HepG2 (cell line): ENCODE measurements at regions not wholly inside any gene's neighbourhood (a gene's known extent, or its start where the extent isn't known, plus 50 kb on each side); places are given as distances from the start of the nearest gene placed in this dataset.

ENCODE experiments used
- FOSL2 ChIP-seq: sonication (generic); formaldehyde crosslinking; IDR thresholded peaks from 2 replicates; pipeline ENCODE4 v1.4.0; 2020; ENCODE audit warnings: missing genetic modification reagents
- HMG20B ChIP-seq: conservative IDR thresholded peaks from 2 replicates; pipeline ENCODE4 v1.6.1; 2016; ENCODE audit warnings: missing genetic modification reagents, missing compliant biosample characterization
- POLR2A ChIP-seq, 2 experiments: IDR thresholded peaks; 2 replicates each; pipeline ENCODE4 v1.6.1; 2011; ENCODE audit warnings: low read depth in 2 of 2, low read length in 2 of 2, mild to moderate bottlenecking in 1 of 2, moderate library complexity in 1 of 2; ENCODE audit not compliant: insufficient read depth in 1 of 2
- RBFOX2 ChIP-seq: fragments of 200-400 bp; formaldehyde crosslinking; IDR thresholded peaks from 2 replicates; pipeline ENCODE4 v1.6.1; 2017; ENCODE audit warnings: low read depth, mild to moderate bottlenecking, low read length
- SMC3 ChIP-seq: IDR thresholded peaks from 2 replicates; pipeline ENCODE4 v1.6.1; 2011; ENCODE audit warnings: low read length, improper control_type of control experiment
- TBP ChIP-seq: sonication (generic); formaldehyde crosslinking; IDR thresholded peaks from 2 replicates; pipeline ENCODE4 v1.5.0; 2020; ENCODE audit warnings: missing genetic modification reagents
- ZNF12 ChIP-seq: sonication (generic); formaldehyde crosslinking; IDR thresholded peaks from 2 replicates; pipeline ENCODE4 v1.5.0; 2020; ENCODE audit warnings: missing genetic modification reagents
- ZNF546 ChIP-seq: sonication (generic); formaldehyde crosslinking; conservative IDR thresholded peaks from 2 replicates; pipeline ENCODE4 v1.8.1; 2023; ENCODE audit warnings: mild to moderate bottlenecking, missing genetic modification reagents
- ZNF747 ChIP-seq: sonication (generic); formaldehyde crosslinking; IDR thresholded peaks from 2 replicates; pipeline ENCODE4 v1.8.1; 2023; ENCODE audit warnings: missing genetic modification reagents, mild to moderate bottlenecking, borderline replicate concordance
- TF ChIP-seq, protein P1 (sequence below): sonication (generic); formaldehyde crosslinking; IDR thresholded peaks from 2 replicates; pipeline ENCODE4 v1.4.0; 2020; ENCODE audit warnings: missing genetic modification reagents, mild to moderate bottlenecking, borderline replicate concordance
- TF ChIP-seq, protein P2 (sequence below): sonication (generic); formaldehyde crosslinking; IDR thresholded peaks from 2 replicates; pipeline ENCODE4 v1.4.0; 2020; ENCODE audit warnings: low read depth, mild to moderate bottlenecking, missing genetic modification reagents
- TF ChIP-seq, protein P3 (sequence below), 2 experiments: sonication (generic) in 1 of 2; formaldehyde crosslinking in 1 of 2; IDR thresholded peaks; 2 replicates each; pipeline versions ENCODE4 v1.5.1 to v1.6.1; 2011 to 2020; ENCODE audit warnings: borderline replicate concordance in 1 of 2, low read depth in 1 of 2, low read length in 1 of 2, mild to moderate bottlenecking in 1 of 2, missing genetic modification reagents in 1 of 2, moderate library complexity in 1 of 2
- TF ChIP-seq, protein P4 (sequence below): sonication (generic); formaldehyde crosslinking; IDR thresholded peaks from 2 replicates; pipeline ENCODE4 v1.5.0; 2020; ENCODE audit warnings: mild to moderate bottlenecking, missing genetic modification reagents, moderate library complexity
- TF ChIP-seq, protein P5 (sequence below): sonication (generic); formaldehyde crosslinking; conservative IDR thresholded peaks from 2 replicates; pipeline ENCODE4 v1.4.0; 2020; ENCODE audit warnings: missing genetic modification reagents

DNA sequence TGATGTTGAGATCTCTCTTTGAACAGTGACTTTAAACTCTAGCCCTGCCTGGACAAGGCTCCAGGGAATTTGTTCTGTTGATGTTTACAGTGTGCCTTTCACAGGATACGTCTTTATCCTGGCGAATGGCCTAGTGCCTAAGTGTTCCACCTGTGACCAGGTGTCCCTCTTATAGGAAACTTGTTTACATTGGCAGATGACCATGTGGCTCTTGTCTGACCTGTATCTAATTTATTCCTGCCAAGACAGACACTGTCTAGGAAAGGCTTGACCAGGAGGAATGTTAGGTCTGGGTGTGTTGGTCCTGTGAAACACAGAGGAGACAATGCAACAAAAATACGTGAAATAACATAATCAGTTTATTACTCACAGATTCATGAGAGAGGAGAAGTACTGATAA is 875.6 kb downstream of the METTL15 start:
- no peak for TF ChIP-seq SMC3
- no peak for TF ChIP-seq TBP
- no peak for TF ChIP-seq ZNF747 (CRISPR knock-in tag)
- TF ChIP-seq HMG20B (CRISPR knock-in tag) = no peak
- TF ChIP-seq, protein P1, sequence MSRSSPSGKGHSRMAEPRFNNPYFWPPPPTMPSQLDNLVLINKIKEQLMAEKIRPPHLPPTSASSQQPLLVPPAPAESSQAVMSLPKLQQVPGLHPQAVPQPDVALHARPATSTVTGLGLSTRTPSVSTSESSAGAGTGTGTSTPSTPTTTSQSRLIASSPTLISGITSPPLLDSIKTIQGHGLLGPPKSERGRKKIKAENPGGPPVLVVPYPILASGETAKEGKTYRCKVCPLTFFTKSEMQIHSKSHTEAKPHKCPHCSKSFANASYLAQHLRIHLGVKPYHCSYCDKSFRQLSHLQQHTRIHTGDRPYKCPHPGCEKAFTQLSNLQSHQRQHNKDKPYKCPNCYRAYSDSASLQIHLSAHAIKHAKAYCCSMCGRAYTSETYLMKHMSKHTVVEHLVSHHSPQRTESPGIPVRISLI = no peak
- TF ChIP-seq, protein P2, sequence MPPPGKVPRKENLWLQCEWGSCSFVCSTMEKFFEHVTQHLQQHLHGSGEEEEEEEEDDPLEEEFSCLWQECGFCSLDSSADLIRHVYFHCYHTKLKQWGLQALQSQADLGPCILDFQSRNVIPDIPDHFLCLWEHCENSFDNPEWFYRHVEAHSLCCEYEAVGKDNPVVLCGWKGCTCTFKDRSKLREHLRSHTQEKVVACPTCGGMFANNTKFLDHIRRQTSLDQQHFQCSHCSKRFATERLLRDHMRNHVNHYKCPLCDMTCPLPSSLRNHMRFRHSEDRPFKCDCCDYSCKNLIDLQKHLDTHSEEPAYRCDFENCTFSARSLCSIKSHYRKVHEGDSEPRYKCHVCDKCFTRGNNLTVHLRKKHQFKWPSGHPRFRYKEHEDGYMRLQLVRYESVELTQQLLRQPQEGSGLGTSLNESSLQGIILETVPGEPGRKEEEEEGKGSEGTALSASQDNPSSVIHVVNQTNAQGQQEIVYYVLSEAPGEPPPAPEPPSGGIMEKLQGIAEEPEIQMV = no peak
- TF ChIP-seq, protein P3, sequence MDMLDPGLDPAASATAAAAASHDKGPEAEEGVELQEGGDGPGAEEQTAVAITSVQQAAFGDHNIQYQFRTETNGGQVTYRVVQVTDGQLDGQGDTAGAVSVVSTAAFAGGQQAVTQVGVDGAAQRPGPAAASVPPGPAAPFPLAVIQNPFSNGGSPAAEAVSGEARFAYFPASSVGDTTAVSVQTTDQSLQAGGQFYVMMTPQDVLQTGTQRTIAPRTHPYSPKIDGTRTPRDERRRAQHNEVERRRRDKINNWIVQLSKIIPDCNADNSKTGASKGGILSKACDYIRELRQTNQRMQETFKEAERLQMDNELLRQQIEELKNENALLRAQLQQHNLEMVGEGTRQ (IDR thresholded peaks at IDR 0.05; ENCODE audit: low read depth, low read length) = no peak
- TF ChIP-seq, protein P3 (CRISPR knock-in tag; IDR thresholded peaks at IDR 0.05; ENCODE audit: borderline replicate concordance) = no peak
- TF ChIP-seq ZNF546 = no peak
- no peak for TF ChIP-seq POLR2A (IDR thresholded peaks at IDR 0.05; ENCODE audit: insufficient read depth in 1 of 2, low read depth in 2 of 2, low read length in 2 of 2)
- TF ChIP-seq, protein P4, sequence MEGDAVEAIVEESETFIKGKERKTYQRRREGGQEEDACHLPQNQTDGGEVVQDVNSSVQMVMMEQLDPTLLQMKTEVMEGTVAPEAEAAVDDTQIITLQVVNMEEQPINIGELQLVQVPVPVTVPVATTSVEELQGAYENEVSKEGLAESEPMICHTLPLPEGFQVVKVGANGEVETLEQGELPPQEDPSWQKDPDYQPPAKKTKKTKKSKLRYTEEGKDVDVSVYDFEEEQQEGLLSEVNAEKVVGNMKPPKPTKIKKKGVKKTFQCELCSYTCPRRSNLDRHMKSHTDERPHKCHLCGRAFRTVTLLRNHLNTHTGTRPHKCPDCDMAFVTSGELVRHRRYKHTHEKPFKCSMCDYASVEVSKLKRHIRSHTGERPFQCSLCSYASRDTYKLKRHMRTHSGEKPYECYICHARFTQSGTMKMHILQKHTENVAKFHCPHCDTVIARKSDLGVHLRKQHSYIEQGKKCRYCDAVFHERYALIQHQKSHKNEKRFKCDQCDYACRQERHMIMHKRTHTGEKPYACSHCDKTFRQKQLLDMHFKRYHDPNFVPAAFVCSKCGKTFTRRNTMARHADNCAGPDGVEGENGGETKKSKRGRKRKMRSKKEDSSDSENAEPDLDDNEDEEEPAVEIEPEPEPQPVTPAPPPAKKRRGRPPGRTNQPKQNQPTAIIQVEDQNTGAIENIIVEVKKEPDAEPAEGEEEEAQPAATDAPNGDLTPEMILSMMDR (CRISPR knock-in tag) = no peak
- TF ChIP-seq ZNF12 (CRISPR knock-in tag) = no peak
- TF ChIP-seq, protein P5, sequence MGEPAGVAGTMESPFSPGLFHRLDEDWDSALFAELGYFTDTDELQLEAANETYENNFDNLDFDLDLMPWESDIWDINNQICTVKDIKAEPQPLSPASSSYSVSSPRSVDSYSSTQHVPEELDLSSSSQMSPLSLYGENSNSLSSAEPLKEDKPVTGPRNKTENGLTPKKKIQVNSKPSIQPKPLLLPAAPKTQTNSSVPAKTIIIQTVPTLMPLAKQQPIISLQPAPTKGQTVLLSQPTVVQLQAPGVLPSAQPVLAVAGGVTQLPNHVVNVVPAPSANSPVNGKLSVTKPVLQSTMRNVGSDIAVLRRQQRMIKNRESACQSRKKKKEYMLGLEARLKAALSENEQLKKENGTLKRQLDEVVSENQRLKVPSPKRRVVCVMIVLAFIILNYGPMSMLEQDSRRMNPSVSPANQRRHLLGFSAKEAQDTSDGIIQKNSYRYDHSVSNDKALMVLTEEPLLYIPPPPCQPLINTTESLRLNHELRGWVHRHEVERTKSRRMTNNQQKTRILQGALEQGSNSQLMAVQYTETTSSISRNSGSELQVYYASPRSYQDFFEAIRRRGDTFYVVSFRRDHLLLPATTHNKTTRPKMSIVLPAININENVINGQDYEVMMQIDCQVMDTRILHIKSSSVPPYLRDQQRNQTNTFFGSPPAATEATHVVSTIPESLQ (CRISPR knock-in tag) = no peak
- no peak for TF ChIP-seq FOSL2 (CRISPR knock-in tag)
- no peak for TF ChIP-seq RBFOX2
